ENCODE measurements at regions not wholly inside any gene's neighbourhood (a gene's known extent, or its start where the extent isn't known, plus 50 kb on each side); places are given as distances from the start of the nearest gene placed in this dataset.

DNA sequence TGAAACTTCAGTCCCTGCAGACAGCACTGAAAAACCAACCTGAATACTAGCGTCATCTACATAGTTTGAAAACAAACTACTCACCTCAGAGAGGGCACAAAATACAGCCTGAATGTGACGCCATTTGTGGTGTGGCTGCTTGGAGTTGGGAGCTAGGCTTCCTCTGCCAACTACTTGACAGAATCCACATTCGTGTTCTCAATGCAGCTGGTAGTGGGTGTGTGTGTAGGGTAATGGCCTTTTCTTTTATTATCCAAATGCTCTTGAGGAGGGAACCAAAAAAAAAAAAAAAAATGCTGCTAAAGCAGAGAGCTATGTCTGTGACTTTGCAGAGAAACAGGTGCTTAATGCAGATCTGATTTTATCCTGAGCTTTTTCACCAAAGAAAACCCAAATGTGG lies 207.8 kb downstream of the OTOR start:
- BruUV-seq (replicated peaks): no TSS peak
- Histone ChIP-seq H3K79me2 (ENCODE audit: control insufficient read depth, insufficient read depth, low read length) (no peaks in the 10 kb centered on the region), H4K20me1 (replicated peaks; ENCODE audit: control insufficient read depth, extremely low read depth, insufficient read depth, low read length) (no peaks in the 10 kb centered on the region), H3K9me3 (replicated peaks; ENCODE audit: control insufficient read depth, insufficient read depth, low read length) (no peaks in the 10 kb centered on the region), H3K9ac (replicated peaks; ENCODE audit: extremely low read depth, insufficient read depth, low read length) (no peak overlapping the region), H3K4me2 (ENCODE audit: insufficient read depth, low read length) (no peak overlapping the region), H3K9me1 (replicated peaks; ENCODE audit: control insufficient read depth, extremely low read depth, insufficient read depth, low read length) (no peaks in the 10 kb centered on the region), H2AFZ (ENCODE audit: low read depth, low read length) (no peak overlapping the region), H3K27ac (ENCODE audit: insufficient read depth, low read depth, low read length) (no peak overlapping the region), H3K27me3 (ENCODE audit: control insufficient read depth in 2 of 2, insufficient read depth in 2 of 2, low read length in 2 of 2) (no peaks in the 10 kb centered on the region), H3K4me1 (ENCODE audit: control insufficient read depth, extremely low read depth, insufficient read depth, low read length) (no peaks in the 10 kb centered on the region), H3K4me3 (replicated peaks in 1 of 3; ENCODE audit: insufficient read depth in 1 of 3, low read depth in 1 of 3, low read length in 3 of 3) (no peak overlapping the region), H3K36me3 (ENCODE audit: control insufficient read depth in 2 of 2, extremely low read depth in 1 of 2, insufficient read depth in 2 of 2, low read length in 2 of 2) (no peaks in the 10 kb centered on the region)
- FAIRE-seq: no peak
- dilution Hi-C loops (cut with MboI; ENCODE audit: extremely low pct_ligation_motif_present, low sequenced_read_pairs): no loop called here
- no peak for DNase-seq (ENCODE audit: low read depth, low spot score)
- ChIA-PET CTCF (no interaction called here), POLR2A (no interaction called here)
- intact Hi-C loops (cut with micrococcal nuclease): no loop called here
- TF ChIP-seq FOS (IDR thresholded peaks at IDR 0.05; ENCODE audit: borderline replicate concordance, insufficient read depth, low read length): no peak
- no peak for TF ChIP-seq EZH2 (IDR thresholded peaks at IDR 0.05; ENCODE audit: borderline replicate concordance, low read depth, low read length, severe bottlenecking)
- no peak for TF ChIP-seq MAX (IDR thresholded peaks at IDR 0.05; ENCODE audit: insufficient read depth, insufficient read length)
- no peak for TF ChIP-seq JUN (IDR thresholded peaks at IDR 0.05; ENCODE audit: borderline replicate concordance, insufficient read depth, insufficient read length, low read depth)
- TF ChIP-seq POLR2AphosphoS5 (IDR thresholded peaks at IDR 0.05; ENCODE audit: insufficient read depth, low read depth, low read length): no peak

- intact Hi-C loops (cut with micrococcal nuclease) (no loop called here), dilution Hi-C loops (cut with MboI; ENCODE audit: extremely low pct_ligation_motif_present, low sequenced_read_pairs) (no loop called here)
- Histone ChIP-seq H3K9ac (replicated peaks; ENCODE audit: extremely low read depth, insufficient read depth, low read length) (no peak overlapping the region), H3K27ac (ENCODE audit: insufficient read depth, low read depth, low read length) (no peak overlapping the region), H2AFZ (ENCODE audit: low read depth, low read length) (no peak overlapping the region), H3K27me3 (ENCODE audit: control insufficient read depth in 2 of 2, insufficient read depth in 2 of 2, low read length in 2 of 2) (no peaks in the 10 kb centered on the region), H3K4me1 (ENCODE audit: control insufficient read depth, extremely low read depth, insufficient read depth, low read length) (no peaks in the 10 kb centered on the region), H3K4me3 (replicated peaks in 1 of 3; ENCODE audit: insufficient read depth in 1 of 3, low read depth in 1 of 3, low read length in 3 of 3) (no peak overlapping the region), H3K9me1 (replicated peaks; ENCODE audit: control insufficient read depth, extremely low read depth, insufficient read depth, low read length) (no peaks in the 10 kb centered on the region), H4K20me1 (replicated peaks; ENCODE audit: control insufficient read depth, extremely low read depth, insufficient read depth, low read length) (no peaks in the 10 kb centered on the region), H3K36me3 (ENCODE audit: control insufficient read depth in 2 of 2, extremely low read depth in 1 of 2, insufficient read depth in 2 of 2, low read length in 2 of 2) (no peaks in the 10 kb centered on the region), H3K79me2 (ENCODE audit: control insufficient read depth, insufficient read depth, low read length) (no peaks in the 10 kb centered on the region), H3K9me3 (replicated peaks; ENCODE audit: control insufficient read depth, insufficient read depth, low read length) (peaks cover 2% of the 10 kb centered on the region), H3K4me2 (ENCODE audit: insufficient read depth, low read length) (no peak overlapping the region)
- BruUV-seq (replicated peaks): no TSS peak
- no peak for FAIRE-seq
- ChIA-PET CTCF (no interaction called here), POLR2A (no interaction called here)
- TF ChIP-seq GATA2 (IDR thresholded peaks at IDR 0.05; ENCODE audit: insufficient read depth, insufficient read length, low read depth, low read length) (no peak), JUN (IDR thresholded peaks at IDR 0.05; ENCODE audit: borderline replicate concordance, insufficient read depth, insufficient read length, low read depth) (no peak), POLR2A (IDR thresholded peaks at IDR 0.05; ENCODE audit: low read depth, low read length) (no peak), POLR2AphosphoS5 (IDR thresholded peaks at IDR 0.05; ENCODE audit: insufficient read depth, low read depth, low read length) (no peak), EZH2 (IDR thresholded peaks at IDR 0.05; ENCODE audit: borderline replicate concordance, low read depth, low read length, severe bottlenecking) (no peak), MAX (IDR thresholded peaks at IDR 0.05; ENCODE audit: insufficient read depth, insufficient read length) (no peak), FOS (IDR thresholded peaks at IDR 0.05; ENCODE audit: borderline replicate concordance, insufficient read depth, low read length) (no peak), MYC (IDR thresholded peaks at IDR 0.05; ENCODE audit: low read depth, low read length) (no peak)
- TF ChIP-seq, protein P1, sequence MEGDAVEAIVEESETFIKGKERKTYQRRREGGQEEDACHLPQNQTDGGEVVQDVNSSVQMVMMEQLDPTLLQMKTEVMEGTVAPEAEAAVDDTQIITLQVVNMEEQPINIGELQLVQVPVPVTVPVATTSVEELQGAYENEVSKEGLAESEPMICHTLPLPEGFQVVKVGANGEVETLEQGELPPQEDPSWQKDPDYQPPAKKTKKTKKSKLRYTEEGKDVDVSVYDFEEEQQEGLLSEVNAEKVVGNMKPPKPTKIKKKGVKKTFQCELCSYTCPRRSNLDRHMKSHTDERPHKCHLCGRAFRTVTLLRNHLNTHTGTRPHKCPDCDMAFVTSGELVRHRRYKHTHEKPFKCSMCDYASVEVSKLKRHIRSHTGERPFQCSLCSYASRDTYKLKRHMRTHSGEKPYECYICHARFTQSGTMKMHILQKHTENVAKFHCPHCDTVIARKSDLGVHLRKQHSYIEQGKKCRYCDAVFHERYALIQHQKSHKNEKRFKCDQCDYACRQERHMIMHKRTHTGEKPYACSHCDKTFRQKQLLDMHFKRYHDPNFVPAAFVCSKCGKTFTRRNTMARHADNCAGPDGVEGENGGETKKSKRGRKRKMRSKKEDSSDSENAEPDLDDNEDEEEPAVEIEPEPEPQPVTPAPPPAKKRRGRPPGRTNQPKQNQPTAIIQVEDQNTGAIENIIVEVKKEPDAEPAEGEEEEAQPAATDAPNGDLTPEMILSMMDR (IDR thresholded peaks at IDR 0.05; ENCODE audit: extremely low read depth in 1 of 2, insufficient read depth in 1 of 2, low read depth in 1 of 2, low read length in 2 of 2): no peak
- DNase-seq (ENCODE audit: low read depth, low spot score): no peak
Measured at GRCh38 chr20:16965401-16965800, 217.2 kb downstream of the OTOR start.
